OCI-LY3 (cell line): ENCODE measurements at regions not wholly inside any gene's neighbourhood (a gene's known extent, or its start where the extent isn't known, plus 50 kb on each side); places are given as distances from the start of the nearest gene placed in this dataset.
"Not testable (repeated sequence)": the region's sequence is repeated elsewhere in the genome, so short reads cannot be mapped to it uniquely, and the experiment has no call there.

ENCODE experiments used
- H2AFZ ChIP-seq: fragments of 200-600, 300-600 bp; shearing (Covaris generic); 2 replicates; pipeline ENCODE4 v1.6.0; 2014; ENCODE audit warnings: antibody characterized with exemption, low read depth, low read length
- H3K27ac ChIP-seq: fragments of 200-600, 300-600 bp; sonication (generic); 2 replicates; pipeline ENCODE4 v1.5.1; 2014; ENCODE audit warnings: mild to moderate bottlenecking, low read length, moderate library complexity, mixed read lengths
- H3K27me3 ChIP-seq: fragments of 200-600, 300-600 bp; sonication (generic); 2 replicates; pipeline ENCODE4 v1.6.1; 2014; ENCODE audit warnings: low read depth, low read length, mixed read lengths
- H3K36me3 ChIP-seq: fragments of 200-600, 300-600 bp; sonication (generic); replicated peaks from 2 replicates; pipeline ENCODE3; 2014; ENCODE audit warnings: low read depth, low read length, mixed read lengths
- H3K4me1 ChIP-seq: fragments of 300-600, 200-600 bp; sonication (generic); 2 replicates; pipeline ENCODE4 v1.6.1; 2014; ENCODE audit warnings: low read length, mixed read lengths
- H3K4me2 ChIP-seq: fragments of 200-600, 300-600 bp; sonication (generic); 2 replicates; pipeline ENCODE4 v1.6.1; 2014; ENCODE audit warnings: low read length, mixed read lengths
- H3K4me3 ChIP-seq: fragments of 300-600, 200-600 bp; sonication (generic); 2 replicates; pipeline ENCODE4 v1.5.1; 2014; ENCODE audit warnings: antibody characterized with exemption, mild to moderate bottlenecking, low read length, moderate library complexity
- H3K79me2 ChIP-seq: fragments of 300-600, 200-600 bp; shearing (Covaris generic); 2 replicates; pipeline ENCODE4 v1.6.1; 2014; ENCODE audit warnings: mild to moderate bottlenecking, low read length, mixed read lengths
- H3K9ac ChIP-seq: fragments of 300-600, 200-600 bp; shearing (Covaris generic); 2 replicates; pipeline ENCODE4 v1.6.0; 2014; ENCODE audit warnings: mild to moderate bottlenecking, low read length, moderate library complexity
- H3K9me3 ChIP-seq: fragments of 200-600, 300-600 bp; shearing (Covaris generic); 2 replicates; pipeline ENCODE4 v1.6.1; 2014; ENCODE audit warnings: low read length, mixed read lengths; ENCODE audit not compliant: insufficient read depth
- H4K20me1 ChIP-seq: fragments of 200-600, 300-600 bp; sonication (generic); 2 replicates; pipeline ENCODE4 v1.6.1; 2016; ENCODE audit warnings: low read length, mixed read lengths; ENCODE audit not compliant: insufficient read depth
- CTCF ChIP-seq: fragments of 200-600, 300-600 bp; sonication (generic); IDR thresholded peaks from 2 replicates; pipeline ENCODE4 v1.5.1; 2014; ENCODE audit warnings: antibody characterized with exemption, low read length, low read depth
- EZH2phosphoT487 ChIP-seq: fragments of 200-600 bp; shearing (Covaris generic); IDR thresholded peaks from 2 replicates; pipeline ENCODE4 v1.6.1; 2018; ENCODE audit warnings: antibody characterized with exemption, mixed run types, low read depth

- H3K4me1 ChIP-seq = no peaks in the 10 kb centered on the region
- no peak overlapping the region for H3K4me3 ChIP-seq
- no peak overlapping the region for H3K4me2 ChIP-seq
- no peaks in the 10 kb centered on the region for H3K36me3 ChIP-seq
- H3K79me2 ChIP-seq = no peaks in the 10 kb centered on the region
- no peaks in the 10 kb centered on the region for H3K27me3 ChIP-seq
- TF ChIP-seq CTCF (no peak), EZH2phosphoT487 (no peak)
- no peaks in the 10 kb centered on the region for H4K20me1 ChIP-seq
- H3K9me3 ChIP-seq = no peaks in the 10 kb centered on the region
- H3K27ac ChIP-seq = no peak overlapping the region
- no peak overlapping the region for H2AFZ ChIP-seq
- H3K9ac ChIP-seq = no peak overlapping the region
Observed at GRCh38 chr6:15160812-15161211, 85.1 kb upstream of the JARID2 start.

DNA sequence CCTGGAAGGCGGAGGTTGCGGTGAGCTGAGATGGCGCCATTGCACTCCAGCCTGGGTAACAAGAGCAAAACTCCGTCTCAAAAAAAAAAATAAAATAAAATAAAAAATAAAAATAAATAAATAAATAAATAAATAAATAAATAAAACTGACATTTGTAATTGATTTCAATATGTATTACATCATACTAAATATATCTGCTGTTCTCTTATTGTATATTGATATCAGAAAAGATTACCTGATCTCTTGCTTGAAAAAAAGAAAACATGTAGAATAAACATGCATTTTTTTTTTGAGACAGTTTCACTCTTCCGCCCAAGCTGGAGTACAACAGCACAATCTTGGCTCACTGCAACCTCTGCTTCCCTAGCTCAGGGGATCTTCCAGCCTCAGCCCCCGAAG lies 81.0 kb upstream of the JARID2 start:
- H4K20me1 ChIP-seq, H3K36me3 ChIP-seq, H3K27ac ChIP-seq, H3K27me3 ChIP-seq, H3K4me1 ChIP-seq, H3K9me3 ChIP-seq, H2AFZ ChIP-seq, H3K4me2 ChIP-seq, H3K79me2 ChIP-seq, H3K4me3 ChIP-seq, H3K9ac ChIP-seq: not testable (repeated sequence)

- Histone ChIP-seq H3K4me1 (peaks cover 10% of the 10 kb centered on the region), H3K27ac (no peak overlapping the region), H3K9ac (no peak overlapping the region), H3K79me2 (no peaks in the 10 kb centered on the region), H3K4me2 (no peak overlapping the region), H3K27me3 (no peaks in the 10 kb centered on the region), H3K4me3 (no peak overlapping the region), H4K20me1 (no peaks in the 10 kb centered on the region), H2AFZ (no peak overlapping the region), H3K36me3 (no peaks in the 10 kb centered on the region), H3K9me3 (no peaks in the 10 kb centered on the region)
- TF ChIP-seq EZH2phosphoT487 (no peak), CTCF (no peak)
Observed at GRCh38 chr6:15166121-15166520, 79.7 kb upstream of the JARID2 start.

GRCh38 chr6:15170126-15170525 lies 75.7 kb upstream of the JARID2 start:
- Histone ChIP-seq H3K4me3 (no peak overlapping the region), H3K27ac (no peak overlapping the region), H4K20me1 (no peaks in the 10 kb centered on the region), H3K36me3 (no peaks in the 10 kb centered on the region), H3K4me1 (peaks cover 19% of the 10 kb centered on the region), H3K9me3 (no peaks in the 10 kb centered on the region), H3K79me2 (no peaks in the 10 kb centered on the region), H3K4me2 (no peak overlapping the region), H2AFZ (no peak overlapping the region), H3K9ac (no peak overlapping the region), H3K27me3 (no peaks in the 10 kb centered on the region)
- TF ChIP-seq CTCF = no peak
- TF ChIP-seq EZH2phosphoT487 = no peak

- Histone ChIP-seq H3K9me3 (no peaks in the 10 kb centered on the region), H3K79me2 (no peaks in the 10 kb centered on the region), H2AFZ (no peak overlapping the region), H3K27ac (0 out of 2 replicates have a peak overlapping the region, but pooled peaks have one; percentile 8), H3K27me3 (no peaks in the 10 kb centered on the region), H3K36me3 (no peaks in the 10 kb centered on the region), H3K4me3 (peak overlapping the region; percentile 1; the same call in 1 of the 2 replicates), H3K4me2 (peak overlapping the region; percentile 56), H3K9ac (no peak overlapping the region), H3K4me1 (peaks cover 19% of the 10 kb centered on the region), H4K20me1 (no peaks in the 10 kb centered on the region)
- no peak for TF ChIP-seq EZH2phosphoT487
Observed at GRCh38 chr6:15171026-15171425, 74.8 kb upstream of the JARID2 start.
